IMR-90 (cell line): ENCODE measurements at regions not wholly inside any gene's neighbourhood (a gene's known extent, or its start where the extent isn't known, plus 50 kb on each side); places are given as distances from the start of the nearest gene placed in this dataset.

ENCODE experiments used
- ATAC-seq: fragments of 200-7000 bp; cut with Tn5 transposase; 2 replicates; pipeline ENCODE4 v1.9.1; 2020; ENCODE audit warnings: low read depth, mild to moderate bottlenecking, moderate library complexity
- BruUV-seq: library from RNA; stranded (reverse); fragments of 400-500 nt; replicated peaks from 2 replicates; lab custom pipeline; 2021; lab: Mats Ljungman, UMichigan
- CTCF ChIA-PET: fragments of 300-600 bp; formaldehyde crosslinking; extraction: SDS; loops from one replicate; lab custom pipeline; 2021; ENCODE audit warnings: antibody characterized with exemption; lab: Yijun Ruan, JAX
- POLR2A ChIA-PET: fragments of 300-600 bp; sonication (Branson Sonifier 250); formaldehyde crosslinking; loops from one replicate; lab custom pipeline; 2022; ENCODE audit warnings: antibody characterized with exemption; ENCODE audit not compliant: unreplicated experiment; lab: Charles Lee
- DNase-seq: peaks from one replicate; pipeline ENCODE4 v3.0.0; 2013
- H2AFZ ChIP-seq: replicated peaks from 2 replicates; pipeline ENCODE3; 2013; ENCODE audit warnings: low read length, mild to moderate bottlenecking; ENCODE audit not compliant: poor library complexity
- H2AK5ac ChIP-seq: 2 replicates; pipeline ENCODE4 v1.6.1; 2013; ENCODE audit warnings: low read depth, low read length, inconsistent platforms
- H2AK9ac ChIP-seq: replicated peaks from 2 replicates; pipeline ENCODE3; 2013; ENCODE audit warnings: mild to moderate bottlenecking, low read depth, low read length, moderate library complexity; ENCODE audit not compliant: poor library complexity
- H2BK120ac ChIP-seq: 2 replicates; pipeline ENCODE4 v1.6.1; 2013; ENCODE audit warnings: low read depth, low read length, inconsistent platforms
- H2BK15ac ChIP-seq: 3 replicates; pipeline ENCODE4 v1.6.1; 2013; ENCODE audit warnings: low read depth, low read length, inconsistent platforms
- H2BK20ac ChIP-seq: 2 replicates; pipeline ENCODE4 v1.6.1; 2013; ENCODE audit warnings: low read depth, mild to moderate bottlenecking, inconsistent platforms, low read length, moderate library complexity
- H2BK5ac ChIP-seq: 2 replicates; pipeline ENCODE4 v1.6.1; 2013; ENCODE audit warnings: mild to moderate bottlenecking, low read depth, low read length, inconsistent platforms; ENCODE audit not compliant: poor library complexity, severe bottlenecking
- H3K14ac ChIP-seq: replicated peaks from 2 replicates; pipeline ENCODE4 v1.6.1; 2013; ENCODE audit warnings: low read depth, low read length, inconsistent platforms
- H3K18ac ChIP-seq: 2 replicates; pipeline ENCODE4 v1.6.1; 2013; ENCODE audit warnings: low read depth, low read length, control low read depth
- H3K23ac ChIP-seq: 2 replicates; pipeline ENCODE4 v1.6.1; 2013; ENCODE audit warnings: low read depth, low read length, inconsistent platforms
- H3K27ac ChIP-seq: 2 replicates; pipeline ENCODE4 v1.5.1; 2013; ENCODE audit warnings: mild to moderate bottlenecking, control low read depth, low read length; ENCODE audit not compliant: insufficient read depth
- H3K27me3 ChIP-seq: 2 replicates; pipeline ENCODE4 v1.6.1; 2013; ENCODE audit warnings: low read length; ENCODE audit not compliant: control insufficient read depth, insufficient read depth
- H3K36me3 ChIP-seq: 2 replicates; pipeline ENCODE4 v1.6.1; 2013; ENCODE audit warnings: low read length, mixed read lengths; ENCODE audit not compliant: control insufficient read depth, insufficient read depth
- H3K4ac ChIP-seq: 2 replicates; pipeline ENCODE4 v1.6.1; 2013; ENCODE audit warnings: low read depth, low read length, inconsistent platforms
- H3K4me1 ChIP-seq: 2 replicates; pipeline ENCODE4 v1.6.1; 2013; ENCODE audit warnings: low read length, mixed read lengths; ENCODE audit not compliant: control insufficient read depth, insufficient read depth
- H3K4me2 ChIP-seq: 2 replicates; pipeline ENCODE4 v1.6.1; 2013; ENCODE audit warnings: low read depth, mild to moderate bottlenecking, control low read depth, low read length, moderate library complexity
- H3K4me3 ChIP-seq: 2 replicates; pipeline ENCODE4 v1.5.1; 2013; ENCODE audit warnings: low read depth, mild to moderate bottlenecking, control low read depth, low read length, moderate library complexity; ENCODE audit not compliant: insufficient read depth
- H3K56ac ChIP-seq: 2 replicates; pipeline ENCODE4 v1.6.1; 2013; ENCODE audit warnings: low read length, inconsistent platforms; ENCODE audit not compliant: insufficient read depth; ENCODE audit errors: extremely low read depth
- H3K79me1 ChIP-seq, 2 experiments: 2 replicates each; pipeline ENCODE4 v1.6.1; 2013; ENCODE audit warnings: low read length in 2 of 2, inconsistent platforms in 1 of 2, low read depth in 1 of 2
- H3K9ac ChIP-seq: 2 replicates; pipeline ENCODE4 v1.6.1; 2013; ENCODE audit warnings: low read depth, low read length, control low read depth
- H3K9me1 ChIP-seq: 2 replicates; pipeline ENCODE4 v1.6.1; 2013; ENCODE audit warnings: low read length, inconsistent platforms; ENCODE audit not compliant: insufficient read depth
- H3K9me3 ChIP-seq: 2 replicates; pipeline ENCODE4 v1.6.1; 2013; ENCODE audit warnings: low read length; ENCODE audit not compliant: control insufficient read depth, insufficient read depth
- H4K20me1 ChIP-seq: 2 replicates; pipeline ENCODE4 v1.6.1; 2013; ENCODE audit warnings: low read length, inconsistent platforms; ENCODE audit not compliant: insufficient read depth
- H4K5ac ChIP-seq: 2 replicates; pipeline ENCODE4 v1.6.1; 2013; ENCODE audit warnings: mild to moderate bottlenecking, low read depth, low read length, control low read depth
- H4K8ac ChIP-seq, 2 experiments: 2 replicates each; pipeline ENCODE4 v1.6.1; 2013; ENCODE audit warnings: low read depth in 2 of 2, low read length in 2 of 2, control low read depth in 1 of 2, inconsistent platforms in 1 of 2
- H4K91ac ChIP-seq: 2 replicates; pipeline ENCODE4 v1.6.1; 2013; ENCODE audit warnings: low read depth, low read length, inconsistent platforms; ENCODE audit not compliant: insufficient read depth
- BHLHE40 ChIP-seq: fragments of 150-350 bp; IDR thresholded peaks from 2 replicates; pipeline ENCODE4 v1.6.1; 2016; ENCODE audit warnings: mild to moderate bottlenecking, low read depth, low read length
- CEBPB ChIP-seq: IDR thresholded peaks from 2 replicates; pipeline ENCODE4 v1.6.1; 2012; ENCODE audit warnings: low read depth, low read length, improper control_type of control experiment
- CHD1 ChIP-seq: IDR thresholded peaks from 2 replicates; pipeline ENCODE4 v1.6.1; 2012; ENCODE audit warnings: low read depth, low read length, improper control_type of control experiment
- CTCF ChIP-seq: conservative IDR thresholded peaks from 2 replicates; pipeline ENCODE4 v1.5.1; 2012; ENCODE audit warnings: mild to moderate bottlenecking, low read depth, low read length, improper control_type of control experiment
- FOS ChIP-seq: fragments of 150-350 bp; IDR thresholded peaks from 2 replicates; pipeline ENCODE4 v1.6.1; 2016; ENCODE audit warnings: low read depth, low read length
- MAFK ChIP-seq: IDR thresholded peaks from 2 replicates; pipeline ENCODE4 v1.6.1; 2012; ENCODE audit warnings: low read depth, low read length, improper control_type of control experiment
- MAZ ChIP-seq: IDR thresholded peaks from 2 replicates; pipeline ENCODE4 v1.6.1; 2012; ENCODE audit warnings: low read depth, mild to moderate bottlenecking, low read length, improper control_type of control experiment, moderate library complexity, borderline replicate concordance
- MXI1 ChIP-seq: IDR thresholded peaks from 2 replicates; pipeline ENCODE4 v1.6.1; 2012; ENCODE audit warnings: low read depth, mild to moderate bottlenecking, low read length, moderate library complexity, borderline replicate concordance
- NFE2L2 ChIP-seq: fragments of 150-350 bp; IDR thresholded peaks from 2 replicates; pipeline ENCODE4 v1.6.1; 2016; ENCODE audit warnings: low read depth, mild to moderate bottlenecking, low read length
- POLR2A ChIP-seq: IDR thresholded peaks from 2 replicates; pipeline ENCODE4 v1.6.1; 2012; ENCODE audit warnings: mild to moderate bottlenecking, low read depth, low read length
- RAD21 ChIP-seq: IDR thresholded peaks from 2 replicates; pipeline ENCODE4 v1.6.1; 2012; ENCODE audit warnings: low read length, improper control_type of control experiment
- RCOR1 ChIP-seq: IDR thresholded peaks from 2 replicates; pipeline ENCODE4 v1.6.1; 2012; ENCODE audit warnings: mild to moderate bottlenecking, low read length, improper control_type of control experiment; ENCODE audit not compliant: insufficient replicate concordance
- RFX5 ChIP-seq: IDR thresholded peaks from 2 replicates; pipeline ENCODE4 v1.8.0; 2012; ENCODE audit warnings: low read depth, mild to moderate bottlenecking, low read length, moderate library complexity
- SMC3 ChIP-seq: fragments of 150-350 bp; IDR thresholded peaks from 2 replicates; pipeline ENCODE4 v1.6.1; 2016; ENCODE audit warnings: low read depth, mild to moderate bottlenecking, antibody characterized with exemption, low read length, moderate library complexity
- WGBS, 2 experiments: methylation state at CpG; one replicate each; pipeline versions ENCODE4 v1.1.5 to v1.1.7; 2013; ENCODE audit warnings: missing lambda C conversion rate in 2 of 2; ENCODE audit not compliant: insufficient read length in 1 of 2; ENCODE audit errors: extremely low coverage in 2 of 2; 5-methylcytosine and 5-hydroxymethylcytosine counted together
- dilution Hi-C: fragments of 300-500 bp; cut with HindIII; formaldehyde crosslinking; loops from one replicate; pipeline ENCODE4 v1.14.3; 2018; ENCODE audit warnings: low sequenced_read_pairs; ENCODE audit not compliant: unreplicated experiment
- in situ Hi-C: fragments of 300-500 bp; cut with MboI; formaldehyde crosslinking; loops from 3 replicates; pipeline ENCODE4 v1.14.3; 2019; ENCODE audit warnings: low sequenced_read_pairs, inconsistent platforms, mixed read lengths
- intact Hi-C: fragments of 100-400 bp; cut with micrococcal nuclease; formaldehyde crosslinking; loops from 2 replicates; pipeline ENCODE4 v1.10.0; 2022
- TF ChIP-seq, protein P1 (sequence below): fragments of 150-350 bp; IDR thresholded peaks from 2 replicates; pipeline ENCODE4 v1.6.1; 2016; ENCODE audit warnings: low read depth, mild to moderate bottlenecking, low read length, moderate library complexity, borderline replicate concordance
- TF ChIP-seq, protein P2 (sequence below): fragments of 150-350 bp; IDR thresholded peaks from 2 replicates; pipeline ENCODE4 v1.6.1; 2017; ENCODE audit warnings: mild to moderate bottlenecking, antibody characterized with exemption, low read length, low read depth

- CTCF ChIA-PET: no interaction called here
Observed at GRCh38 chr4:31124008-31124585, 403.9 kb downstream of the PCDH7 start.

More at GRCh38 chr4:31124008-31124585, 403.9 kb downstream of the PCDH7 start:
- H2BK20ac ChIP-seq: no peak overlapping the region
- H3K27ac ChIP-seq: no peak overlapping the region
- no peaks in the 10 kb centered on the region; the same call in 1 of the 2 replicates for H3K9me1 ChIP-seq
- no peak overlapping the region for H2AFZ ChIP-seq
- H3K18ac ChIP-seq: no peak overlapping the region
- no peak overlapping the region for H4K5ac ChIP-seq
- H3K56ac ChIP-seq: no peak overlapping the region
- no peak overlapping the region for H3K4ac ChIP-seq
- DNase-seq (no peak), ATAC-seq (no peak)
- H3K9ac ChIP-seq: no peak overlapping the region
- intact Hi-C loops (no loop called here), dilution Hi-C loops (no loop called here), in situ Hi-C loops (no loop called here)
- no peaks in the 10 kb centered on the region for H3K79me1 ChIP-seq
- no peak overlapping the region for H2BK120ac ChIP-seq
- H3K36me3 ChIP-seq: no peaks in the 10 kb centered on the region
- H3K14ac ChIP-seq: no peak overlapping the region
- H2BK15ac ChIP-seq: no peak overlapping the region
- no peak overlapping the region for H2BK5ac ChIP-seq
- no peak overlapping the region for H3K23ac ChIP-seq
- H2AK9ac ChIP-seq: no peak overlapping the region
- H3K4me3 ChIP-seq: no peak overlapping the region
- no peak overlapping the region for H4K8ac ChIP-seq
- POLR2A ChIA-PET: no interaction called here
- no peaks in the 10 kb centered on the region for H4K20me1 ChIP-seq
- TF ChIP-seq MAFK: no peak
- TF ChIP-seq RFX5: no peak
- TF ChIP-seq POLR2A: no peak
- no peak for TF ChIP-seq MAZ
- no peak for TF ChIP-seq BHLHE40
- TF ChIP-seq CEBPB: no peak
- no peak for TF ChIP-seq SMC3
- no peak for TF ChIP-seq MXI1
- TF ChIP-seq FOS: no peak
- TF ChIP-seq, protein P1, sequence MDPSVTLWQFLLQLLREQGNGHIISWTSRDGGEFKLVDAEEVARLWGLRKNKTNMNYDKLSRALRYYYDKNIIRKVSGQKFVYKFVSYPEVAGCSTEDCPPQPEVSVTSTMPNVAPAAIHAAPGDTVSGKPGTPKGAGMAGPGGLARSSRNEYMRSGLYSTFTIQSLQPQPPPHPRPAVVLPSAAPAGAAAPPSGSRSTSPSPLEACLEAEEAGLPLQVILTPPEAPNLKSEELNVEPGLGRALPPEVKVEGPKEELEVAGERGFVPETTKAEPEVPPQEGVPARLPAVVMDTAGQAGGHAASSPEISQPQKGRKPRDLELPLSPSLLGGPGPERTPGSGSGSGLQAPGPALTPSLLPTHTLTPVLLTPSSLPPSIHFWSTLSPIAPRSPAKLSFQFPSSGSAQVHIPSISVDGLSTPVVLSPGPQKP: no peak
- TF ChIP-seq CTCF: no peak
- no peak for TF ChIP-seq RAD21
- TF ChIP-seq, protein P2, sequence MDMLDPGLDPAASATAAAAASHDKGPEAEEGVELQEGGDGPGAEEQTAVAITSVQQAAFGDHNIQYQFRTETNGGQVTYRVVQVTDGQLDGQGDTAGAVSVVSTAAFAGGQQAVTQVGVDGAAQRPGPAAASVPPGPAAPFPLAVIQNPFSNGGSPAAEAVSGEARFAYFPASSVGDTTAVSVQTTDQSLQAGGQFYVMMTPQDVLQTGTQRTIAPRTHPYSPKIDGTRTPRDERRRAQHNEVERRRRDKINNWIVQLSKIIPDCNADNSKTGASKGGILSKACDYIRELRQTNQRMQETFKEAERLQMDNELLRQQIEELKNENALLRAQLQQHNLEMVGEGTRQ: no peak
- TF ChIP-seq NFE2L2: no peak
- TF ChIP-seq CHD1: no peak
- TF ChIP-seq RCOR1: no peak
- no TSS peak for BruUV-seq
- H2AK5ac ChIP-seq: no peak overlapping the region
- no peak overlapping the region for H4K91ac ChIP-seq
- no peaks in the 10 kb centered on the region for H3K4me1 ChIP-seq
- no peaks in the 10 kb centered on the region for H3K27me3 ChIP-seq
- WGBS, 2 experiments: no CpG with 5 or more reads among the region's 7 CpGs
- H3K9me3 ChIP-seq: no peaks in the 10 kb centered on the region
- no peak overlapping the region for H3K4me2 ChIP-seq
